K562 (cell line): ENCODE measurements at regions not wholly inside any gene's neighbourhood (a gene's known extent, or its start where the extent isn't known, plus 50 kb on each side); places are given as distances from the start of the nearest gene placed in this dataset.

Experiments
- BHLHE40 ChIP-seq: IDR thresholded peaks from 2 replicates; pipeline ENCODE4 v1.6.1; 2011; ENCODE audit warnings: low read length, improper control_type of control experiment
- GATA2 ChIP-seq: sonication (generic); formaldehyde crosslinking; IDR thresholded peaks from 2 replicates; pipeline ENCODE4 v1.4.0; 2020; ENCODE audit warnings: mild to moderate bottlenecking, missing genetic modification reagents
- MYC ChIP-seq, 2 experiments: fragments of 250-450 bp in 1 of 2; sonication (Bioruptor Pico) in 1 of 2; IDR thresholded peaks; 2 replicates each; pipeline versions ENCODE4 v1.5.1 to v1.6.1; 2012 to 2021; ENCODE audit warnings: low read depth in 2 of 2, borderline replicate concordance in 1 of 2, improper control_type of control experiment in 1 of 2, low read length in 1 of 2, mild to moderate bottlenecking in 1 of 2, moderate library complexity in 1 of 2
- PHF21A ChIP-seq: fragments of 450-650 bp; IDR thresholded peaks from 2 replicates; pipeline ENCODE4 v1.6.1; 2017; ENCODE audit warnings: low read depth, borderline replicate concordance
- ZNF146 ChIP-seq: IDR thresholded peaks from one replicate; pipeline ENCODE4 v1.6.1; 2018; ENCODE audit warnings: missing compliant biosample characterization; ENCODE audit not compliant: unreplicated experiment
- TF ChIP-seq, protein P1 (sequence below), 3 experiments: IDR thresholded peaks in 2 of 3; conservative IDR thresholded peaks in 1 of 3; 2 replicates each; pipeline ENCODE4 v1.5.1; 2011 to 2012; ENCODE audit warnings: low read length in 3 of 3, mild to moderate bottlenecking in 3 of 3, control low read depth in 2 of 3, improper control_type of control experiment in 1 of 3, inconsistent platforms in 1 of 3, low read depth in 1 of 3, mixed read lengths in 1 of 3, moderate library complexity in 1 of 3; ENCODE audit not compliant: insufficient read depth in 2 of 3

DNA sequence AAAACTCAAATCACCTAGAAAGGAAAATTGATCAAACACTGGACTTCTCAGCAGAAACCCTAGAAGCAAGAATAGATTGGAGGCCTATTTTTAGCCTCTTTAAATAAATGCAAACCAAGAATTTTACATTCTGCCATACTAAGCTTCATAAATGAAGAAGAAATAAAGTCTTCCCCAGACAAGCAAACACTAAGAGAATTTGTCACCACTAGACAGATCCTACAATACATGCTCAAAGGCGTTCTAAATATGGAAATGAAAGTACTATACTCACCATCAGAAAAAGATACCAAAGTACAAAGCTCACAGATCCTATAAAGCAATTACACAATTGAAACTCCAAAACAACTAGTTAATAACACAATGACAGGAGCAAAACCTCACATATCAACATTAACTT is 578.1 kb downstream of the UQCRFS1 start:
- TF ChIP-seq, protein P1, sequence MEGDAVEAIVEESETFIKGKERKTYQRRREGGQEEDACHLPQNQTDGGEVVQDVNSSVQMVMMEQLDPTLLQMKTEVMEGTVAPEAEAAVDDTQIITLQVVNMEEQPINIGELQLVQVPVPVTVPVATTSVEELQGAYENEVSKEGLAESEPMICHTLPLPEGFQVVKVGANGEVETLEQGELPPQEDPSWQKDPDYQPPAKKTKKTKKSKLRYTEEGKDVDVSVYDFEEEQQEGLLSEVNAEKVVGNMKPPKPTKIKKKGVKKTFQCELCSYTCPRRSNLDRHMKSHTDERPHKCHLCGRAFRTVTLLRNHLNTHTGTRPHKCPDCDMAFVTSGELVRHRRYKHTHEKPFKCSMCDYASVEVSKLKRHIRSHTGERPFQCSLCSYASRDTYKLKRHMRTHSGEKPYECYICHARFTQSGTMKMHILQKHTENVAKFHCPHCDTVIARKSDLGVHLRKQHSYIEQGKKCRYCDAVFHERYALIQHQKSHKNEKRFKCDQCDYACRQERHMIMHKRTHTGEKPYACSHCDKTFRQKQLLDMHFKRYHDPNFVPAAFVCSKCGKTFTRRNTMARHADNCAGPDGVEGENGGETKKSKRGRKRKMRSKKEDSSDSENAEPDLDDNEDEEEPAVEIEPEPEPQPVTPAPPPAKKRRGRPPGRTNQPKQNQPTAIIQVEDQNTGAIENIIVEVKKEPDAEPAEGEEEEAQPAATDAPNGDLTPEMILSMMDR (IDR thresholded peaks at IDR 0.05 in 2 of 3, conservative IDR thresholded peaks at IDR 0.05 in 1 of 3; ENCODE audit: insufficient read depth in 2 of 3, low read depth in 1 of 3, low read length in 3 of 3), result no peak
- TF ChIP-seq ZNF146 (CRISPR knock-in tag) (no peak), PHF21A (no peak), BHLHE40 (no peak), GATA2 (no peak), MYC (IDR thresholded peaks at IDR 0.05; ENCODE audit: low read depth, low read length) (no peak), MYC (CRISPR knock-in tag; IDR thresholded peaks at IDR 0.05; ENCODE audit: borderline replicate concordance, low read depth) (no peak)
